Esophagus muscularis mucosa (tissue), 3 donors: ENCODE measurements at regions not wholly inside any gene's neighbourhood (a gene's known extent, or its start where the extent isn't known, plus 50 kb on each side); places are given as distances from the start of the nearest gene placed in this dataset.

Experiments
- CTCF ChIP-seq, 3 experiments: fragments of 200-600 bp in 2 of 3; fragments of 450-650 bp in 1 of 3; sonication (generic) in 2 of 3; IDR thresholded peaks; one replicate each; pipeline ENCODE4 v1.5.1; 2017 to 2019; ENCODE audit warnings: antibody characterized with exemption in 3 of 3, mild to moderate bottlenecking in 2 of 3, moderate library complexity in 1 of 3
- EP300 ChIP-seq: sonication (generic); formaldehyde crosslinking; IDR thresholded peaks from one replicate; pipeline ENCODE4 v1.6.1; 2017; ENCODE audit warnings: antibody characterized with exemption

GRCh38 chr11:112523951-112524350 lies 263.3 kb upstream of the PLET1 start:
- TF ChIP-seq CTCF (IDR thresholded peaks at IDR 0.05), result no peak
- no peak for TF ChIP-seq EP300
